Vagina (tissue), 2 donors: ENCODE measurements at regions not wholly inside any gene's neighbourhood (a gene's known extent, or its start where the extent isn't known, plus 50 kb on each side); places are given as distances from the start of the nearest gene placed in this dataset.

Source experiments
- DNase-seq, 2 donors: peaks; one replicate each; pipeline ENCODE4 v3.0.0-alpha.2; 2017; ENCODE audit errors: extremely low spot score in 2 of 2
- H3K27ac ChIP-seq: fragments of 200-600 bp; sonication (generic); one replicate; pipeline ENCODE4 v1.5.1; 2019
- H3K27me3 ChIP-seq: fragments of 200-600 bp; sonication (generic); one replicate; pipeline ENCODE4 v1.5.1; 2019
- H3K36me3 ChIP-seq, 2 donors: fragments of 200-600 bp; sonication (generic); one replicate each; pipeline ENCODE4 v1.5.1; 2017 to 2019
- H3K4me1 ChIP-seq: fragments of 200-600 bp; sonication (generic); one replicate; pipeline ENCODE4 v1.5.1; 2019
- H3K4me3 ChIP-seq, 2 donors: fragments of 200-600 bp; sonication (generic); 1 replicate in 1 of 2; 2 replicates in 1 of 2; pipeline ENCODE4 v1.5.1; 2016 to 2019
- H3K9me3 ChIP-seq: fragments of 200-600 bp; sonication (generic); one replicate; pipeline ENCODE4 v1.5.1; 2019
- POLR2A ChIP-seq, 2 donors: fragments of 450-650 bp; IDR thresholded peaks; one replicate each; pipeline ENCODE4 v1.6.1; 2017; ENCODE audit warnings: antibody characterized with exemption in 2 of 2, mild to moderate bottlenecking in 2 of 2, moderate library complexity in 2 of 2
- POLR2AphosphoS5 ChIP-seq, 2 donors: sonication (generic); formaldehyde crosslinking; IDR thresholded peaks; one replicate each; pipeline ENCODE4 v1.9.0; 2017; ENCODE audit warnings: antibody characterized with exemption in 2 of 2, mild to moderate bottlenecking in 2 of 2, low read depth in 1 of 2; ENCODE audit not compliant: insufficient read depth in 1 of 2
- intact Hi-C: fragments of 100-400 bp; cut with DNase I; formaldehyde crosslinking; loops from one replicate; pipeline ENCODE4 v1.15.1; 2023
- TF ChIP-seq, protein P1 (sequence below), 3 experiments: fragments of 450-650 bp in 2 of 3; fragments of 200-600 bp in 1 of 3; sonication (generic) in 1 of 3; IDR thresholded peaks; one replicate each; pipeline ENCODE4 v1.5.1; 2017 to 2019; ENCODE audit warnings: antibody characterized with exemption in 3 of 3, mild to moderate bottlenecking in 2 of 3, moderate library complexity in 2 of 3

DNA sequence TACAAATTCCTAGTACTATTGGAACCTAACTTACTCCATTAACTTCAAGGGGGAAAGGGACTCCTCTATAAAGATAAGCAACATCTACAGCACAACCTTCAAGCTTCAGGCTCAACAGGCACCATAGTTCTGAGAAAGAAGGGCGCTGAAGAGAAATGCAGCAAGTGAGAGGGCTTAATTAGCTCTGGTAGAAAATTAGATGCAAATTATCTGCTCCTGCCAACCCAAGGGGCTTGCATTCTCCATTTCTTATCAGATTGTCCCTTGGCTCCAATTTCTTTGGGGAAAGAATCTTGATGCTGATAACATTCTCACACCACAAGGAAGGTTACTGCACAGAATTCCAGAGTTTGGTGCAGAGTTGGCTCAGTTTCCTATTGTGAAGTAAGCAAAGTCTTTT is 214.6 kb downstream of the GABRG2 start:
- no peak overlapping the region for H3K27ac ChIP-seq
- H3K36me3 ChIP-seq: no peaks in the 10 kb centered on the region
- intact Hi-C loops: no loop called here
- H3K4me3 ChIP-seq: no peak overlapping the region
- no peak for DNase-seq
- TF ChIP-seq POLR2AphosphoS5 (IDR thresholded peaks at IDR 0.05; ENCODE audit: insufficient read depth in 1 of 2, low read depth in 1 of 2) (no peak), POLR2A (IDR thresholded peaks at IDR 0.05) (no peak)
- TF ChIP-seq, protein P1, sequence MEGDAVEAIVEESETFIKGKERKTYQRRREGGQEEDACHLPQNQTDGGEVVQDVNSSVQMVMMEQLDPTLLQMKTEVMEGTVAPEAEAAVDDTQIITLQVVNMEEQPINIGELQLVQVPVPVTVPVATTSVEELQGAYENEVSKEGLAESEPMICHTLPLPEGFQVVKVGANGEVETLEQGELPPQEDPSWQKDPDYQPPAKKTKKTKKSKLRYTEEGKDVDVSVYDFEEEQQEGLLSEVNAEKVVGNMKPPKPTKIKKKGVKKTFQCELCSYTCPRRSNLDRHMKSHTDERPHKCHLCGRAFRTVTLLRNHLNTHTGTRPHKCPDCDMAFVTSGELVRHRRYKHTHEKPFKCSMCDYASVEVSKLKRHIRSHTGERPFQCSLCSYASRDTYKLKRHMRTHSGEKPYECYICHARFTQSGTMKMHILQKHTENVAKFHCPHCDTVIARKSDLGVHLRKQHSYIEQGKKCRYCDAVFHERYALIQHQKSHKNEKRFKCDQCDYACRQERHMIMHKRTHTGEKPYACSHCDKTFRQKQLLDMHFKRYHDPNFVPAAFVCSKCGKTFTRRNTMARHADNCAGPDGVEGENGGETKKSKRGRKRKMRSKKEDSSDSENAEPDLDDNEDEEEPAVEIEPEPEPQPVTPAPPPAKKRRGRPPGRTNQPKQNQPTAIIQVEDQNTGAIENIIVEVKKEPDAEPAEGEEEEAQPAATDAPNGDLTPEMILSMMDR (IDR thresholded peaks at IDR 0.05): no peak
- H3K27me3 ChIP-seq: no peaks in the 10 kb centered on the region
- no peaks in the 10 kb centered on the region for H3K4me1 ChIP-seq
- H3K9me3 ChIP-seq: no peaks in the 10 kb centered on the region

DNA sequence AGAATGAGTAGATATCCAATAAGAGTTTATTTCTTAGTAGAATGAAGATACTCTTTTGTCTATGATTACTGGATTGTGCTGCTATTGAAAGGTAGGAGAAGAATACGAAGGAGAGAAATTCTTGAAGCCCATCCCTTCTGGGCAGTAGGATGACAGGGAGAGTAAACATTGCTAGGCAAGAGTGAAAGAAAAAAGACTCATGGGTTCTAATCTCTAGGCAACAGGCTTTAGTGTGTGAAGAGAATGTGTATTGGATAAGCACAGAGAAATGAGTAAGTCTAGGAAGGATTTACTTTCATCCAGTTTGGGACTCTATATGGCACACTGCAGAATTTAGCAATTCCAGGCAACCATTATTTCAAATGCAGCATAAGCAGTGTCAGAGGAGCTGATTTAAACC is 216.0 kb downstream of the GABRG2 start:
- Histone ChIP-seq H3K4me1 (no peaks in the 10 kb centered on the region), H3K27ac (no peak overlapping the region), H3K4me3 (no peak overlapping the region), H3K9me3 (no peaks in the 10 kb centered on the region), H3K36me3 (no peaks in the 10 kb centered on the region), H3K27me3 (no peaks in the 10 kb centered on the region)
- TF ChIP-seq POLR2A (IDR thresholded peaks at IDR 0.05): no peak
- no peak for TF ChIP-seq POLR2AphosphoS5 (IDR thresholded peaks at IDR 0.05; ENCODE audit: insufficient read depth in 1 of 2, low read depth in 1 of 2)
- TF ChIP-seq, protein P1 (IDR thresholded peaks at IDR 0.05): no peak
- DNase-seq: no peak
- intact Hi-C loops: no loop called here

DNA sequence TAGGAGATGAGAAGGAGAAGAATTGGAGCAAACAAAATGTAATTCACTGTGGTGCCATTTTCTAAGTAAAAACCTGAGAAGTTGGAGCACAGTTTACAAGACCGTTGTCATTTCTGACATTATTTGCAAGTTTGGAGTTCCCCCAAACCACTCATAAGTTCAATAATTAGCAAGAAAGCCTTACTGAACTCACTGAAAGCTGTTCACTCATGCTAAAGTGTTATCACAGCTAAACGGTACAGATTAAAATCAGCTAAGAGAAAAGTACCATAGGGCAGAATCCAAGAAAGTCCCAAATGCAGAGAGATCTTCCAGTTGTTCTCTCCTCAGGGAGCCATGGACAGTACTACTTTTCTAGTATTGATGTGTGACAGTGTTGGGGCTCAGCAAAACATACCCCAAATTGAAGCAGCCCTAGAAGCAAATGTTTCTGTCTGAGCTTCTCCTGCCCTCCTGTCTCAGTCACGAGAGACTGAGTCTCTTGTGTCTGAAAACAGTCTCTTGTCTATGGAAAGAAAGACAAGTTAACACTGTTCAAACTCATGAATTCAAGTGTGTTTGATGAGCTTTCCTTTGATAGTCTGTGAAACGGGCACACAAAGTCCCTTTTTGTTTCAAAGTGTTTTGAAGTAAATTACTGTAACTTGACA is 221.2 kb downstream of the GABRG2 start:
- H3K4me1 ChIP-seq: no peaks in the 10 kb centered on the region
- H3K27me3 ChIP-seq: no peaks in the 10 kb centered on the region
- no peak overlapping the region for H3K27ac ChIP-seq
- intact Hi-C loops: no loop called here
- no peaks in the 10 kb centered on the region for H3K36me3 ChIP-seq
- no peak overlapping the region for H3K4me3 ChIP-seq
- TF ChIP-seq, protein P1 (IDR thresholded peaks at IDR 0.05): no peak
- TF ChIP-seq POLR2AphosphoS5 (IDR thresholded peaks at IDR 0.05; ENCODE audit: insufficient read depth in 1 of 2, low read depth in 1 of 2) (no peak), POLR2A (IDR thresholded peaks at IDR 0.05) (no peak)
- H3K9me3 ChIP-seq: no peaks in the 10 kb centered on the region
- no peak for DNase-seq

DNA sequence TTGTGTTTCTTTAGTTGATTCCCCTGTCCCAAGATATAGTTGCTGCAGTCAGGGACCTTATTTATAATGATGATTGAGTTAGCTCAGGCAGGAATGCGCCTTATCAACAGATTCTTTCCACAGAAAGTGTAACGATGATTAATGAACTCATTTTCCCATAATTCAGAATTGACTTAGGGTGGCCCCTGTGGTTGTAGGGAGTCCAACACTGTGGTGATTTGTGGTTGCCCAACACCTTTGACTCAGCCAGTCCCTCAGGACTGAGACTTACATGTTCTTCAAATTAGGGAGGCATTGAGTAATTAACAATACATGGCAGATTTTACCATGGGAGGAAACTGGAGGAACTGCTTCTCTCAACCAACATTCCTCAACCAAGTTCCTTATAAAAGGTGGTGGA is 221.9 kb downstream of the GABRG2 start:
- TF ChIP-seq POLR2AphosphoS5 (IDR thresholded peaks at IDR 0.05; ENCODE audit: insufficient read depth in 1 of 2, low read depth in 1 of 2): no peak
- no peak for TF ChIP-seq POLR2A (IDR thresholded peaks at IDR 0.05)
- TF ChIP-seq, protein P1 (IDR thresholded peaks at IDR 0.05): no peak
- no peaks in the 10 kb centered on the region for H3K9me3 ChIP-seq
- intact Hi-C loops: no loop called here

DNA sequence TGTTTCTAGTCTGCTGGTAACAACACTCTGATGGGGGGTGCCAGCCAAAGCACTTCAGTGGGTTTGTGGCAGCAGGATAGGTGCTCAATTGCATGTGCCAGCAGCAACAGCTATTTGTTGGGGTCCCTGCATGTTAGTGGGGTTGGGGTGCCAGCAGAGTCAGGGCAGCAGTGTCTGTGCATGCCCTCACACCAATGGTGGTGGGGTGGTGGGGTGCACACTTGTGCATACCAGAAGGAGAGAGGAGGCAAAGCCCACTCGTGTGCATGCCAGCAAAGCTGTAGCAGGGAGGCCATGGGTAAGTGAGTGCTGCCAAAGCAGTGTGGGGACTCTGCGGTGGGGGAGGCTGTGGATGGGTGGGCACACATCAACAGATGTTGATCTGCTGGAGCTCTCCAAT is 232.2 kb downstream of the GABRG2 start:
- DNase-seq: no peak
- no peaks in the 10 kb centered on the region for H3K27me3 ChIP-seq
- no peaks in the 10 kb centered on the region for H3K4me1 ChIP-seq
- no peak for TF ChIP-seq POLR2AphosphoS5 (IDR thresholded peaks at IDR 0.05; ENCODE audit: insufficient read depth in 1 of 2, low read depth in 1 of 2)
- TF ChIP-seq, protein P1 (IDR thresholded peaks at IDR 0.05): no peak
- TF ChIP-seq POLR2A (IDR thresholded peaks at IDR 0.05): no peak
- no peaks in the 10 kb centered on the region for H3K36me3 ChIP-seq
- intact Hi-C loops: no loop called here
- H3K27ac ChIP-seq: no peak overlapping the region
- no peaks in the 10 kb centered on the region for H3K9me3 ChIP-seq
- H3K4me3 ChIP-seq: no peak overlapping the region

More for the DNA sequence above, 221.9 kb downstream of the GABRG2 start:
- no peaks in the 10 kb centered on the region for H3K4me1 ChIP-seq
- H3K27ac ChIP-seq: no peak overlapping the region
- no peak overlapping the region for H3K4me3 ChIP-seq
- H3K27me3 ChIP-seq: no peaks in the 10 kb centered on the region
- DNase-seq: no peak
- no peaks in the 10 kb centered on the region for H3K36me3 ChIP-seq
